NCI-H2227 treated with DMSO at 0.1 percent for 48 hours (cell line): ENCODE measurements at regions not wholly inside any gene's neighbourhood (a gene's known extent, or its start where the extent isn't known, plus 50 kb on each side); places are given as distances from the start of the nearest gene placed in this dataset.
"Not testable (repeated sequence)": the region's sequence is repeated elsewhere in the genome, so short reads cannot be mapped to it uniquely, and the experiment has no call there.

Experiments
- DNase-seq: peaks from one replicate; lab custom pipeline; 2025; lab: John Stamatoyannopoulos, UW

GRCh38 chrX:118257781-118258180 lies 88.1 kb upstream of the WDR44 start:
- DNase-seq = no peak

GRCh38 chrX:118259213-118259612 lies 86.7 kb upstream of the WDR44 start:
- DNase-seq = no peak

GRCh38 chrX:118261151-118261550 lies 84.8 kb upstream of the WDR44 start:
- no peak for DNase-seq

- DNase-seq = no peak
These were observed 74.1 kb upstream of the WDR44 start for GRCh38 chrX:118271775-118272174.

- DNase-seq = no peak
These were observed 73.7 kb upstream of the WDR44 start for GRCh38 chrX:118272242-118272641.

GRCh38 chrX:118286066-118286762 lies 59.7 kb upstream of the WDR44 start:
- no peak for DNase-seq

- DNase-seq = not testable (repeated sequence)
These were observed 50.1 kb upstream of the WDR44 start for GRCh38 chrX:118295818-118296217.
